Parathyroid adenoma (tissue), 2 donors: ENCODE measurements at regions not wholly inside any gene's neighbourhood (a gene's known extent, or its start where the extent isn't known, plus 50 kb on each side); places are given as distances from the start of the nearest gene placed in this dataset.

Experiments used
- H2AFZ ChIP-seq: fragments of 300-600 bp; sonication (generic); one replicate; pipeline ENCODE4 v1.7.0; 2017; ENCODE audit warnings: antibody characterized with exemption, mild to moderate bottlenecking
- H3K27ac ChIP-seq: fragments of 300-600 bp; sonication (generic); one replicate; pipeline ENCODE4 v1.7.0; 2017
- H3K27me3 ChIP-seq: fragments of 300-600 bp; sonication (generic); one replicate; pipeline ENCODE4 v1.7.0; 2017; ENCODE audit warnings: low read length; ENCODE audit not compliant: control insufficient read depth, insufficient read depth
- H3K36me3 ChIP-seq: fragments of 300-600 bp; sonication (generic); one replicate; pipeline ENCODE4 v1.7.0; 2017; ENCODE audit warnings: low read length; ENCODE audit not compliant: control insufficient read depth, insufficient read depth
- H3K4me1 ChIP-seq: fragments of 300-600 bp; sonication (generic); one replicate; pipeline ENCODE4 v1.7.0; 2017; ENCODE audit warnings: control low read depth
- H3K4me2 ChIP-seq: fragments of 300-600 bp; sonication (generic); one replicate; pipeline ENCODE4 v1.7.0; 2017; ENCODE audit warnings: low read length
- H3K4me3 ChIP-seq: fragments of 300-600 bp; sonication (generic); one replicate; pipeline ENCODE4 v1.7.0; 2017; ENCODE audit warnings: low read depth, low read length
- H3K79me2 ChIP-seq: fragments of 300-600 bp; sonication (generic); one replicate; pipeline ENCODE4 v1.7.0; 2017; ENCODE audit warnings: control low read depth
- H3K9ac ChIP-seq: fragments of 300-600 bp; sonication (generic); one replicate; pipeline ENCODE4 v1.7.0; 2017; ENCODE audit warnings: mild to moderate bottlenecking
- H3K9me3 ChIP-seq: fragments of 300-600 bp; sonication (generic); one replicate; pipeline ENCODE4 v1.7.0; 2017; ENCODE audit warnings: low read length; ENCODE audit not compliant: control insufficient read depth
- TF ChIP-seq, protein P1 (sequence below): fragments of 300-600 bp; sonication (generic); IDR thresholded peaks from one replicate; pipeline ENCODE4 v1.7.0; 2017; ENCODE audit warnings: antibody characterized with exemption, mild to moderate bottlenecking
- donor health status: primary hyperparathyroidism.

DNA sequence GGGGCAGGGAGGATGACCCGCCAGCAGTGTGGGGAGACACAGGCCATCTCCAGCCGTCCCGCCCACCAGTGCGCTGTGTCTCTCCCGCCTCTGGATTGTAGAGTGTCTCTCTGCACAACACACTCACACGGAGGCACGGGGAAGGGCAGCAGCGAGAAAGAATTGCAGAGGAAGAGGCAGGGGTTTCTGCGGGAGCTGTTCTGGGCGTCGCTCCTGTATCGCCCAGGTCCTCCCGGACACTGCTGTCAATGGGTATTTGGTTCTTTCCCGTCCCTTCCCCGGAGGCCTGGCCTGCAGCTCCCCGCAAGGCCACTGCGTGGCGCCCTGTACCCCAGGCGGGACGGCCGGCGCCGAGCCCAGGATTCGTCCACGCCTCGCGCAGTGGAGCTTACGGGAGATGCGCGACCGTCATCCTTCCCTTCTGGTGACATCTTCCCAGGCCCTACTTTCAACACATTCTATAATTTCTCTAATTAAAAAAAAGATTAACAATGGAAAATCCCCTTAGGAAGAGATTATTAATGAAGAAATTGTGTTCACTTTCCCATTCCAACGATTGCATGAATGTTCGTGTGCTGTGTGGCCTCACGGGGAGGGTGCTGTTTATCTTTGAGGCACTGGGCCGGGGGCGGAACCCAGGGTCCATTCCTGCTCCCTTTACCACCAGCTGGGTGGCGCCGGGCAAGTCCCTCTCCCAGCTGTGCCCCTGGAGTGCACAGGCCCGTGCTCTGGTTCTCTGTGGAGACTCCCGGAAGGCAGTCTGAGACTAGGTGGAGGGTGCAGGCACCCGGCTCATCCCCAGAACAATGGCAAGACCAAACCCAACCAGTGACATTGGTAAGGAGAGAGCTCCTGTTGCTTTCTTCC is 95.7 kb downstream of the CPZ start:
- H3K36me3 ChIP-seq, result no peaks in the 10 kb centered on the region
- TF ChIP-seq, protein P1, sequence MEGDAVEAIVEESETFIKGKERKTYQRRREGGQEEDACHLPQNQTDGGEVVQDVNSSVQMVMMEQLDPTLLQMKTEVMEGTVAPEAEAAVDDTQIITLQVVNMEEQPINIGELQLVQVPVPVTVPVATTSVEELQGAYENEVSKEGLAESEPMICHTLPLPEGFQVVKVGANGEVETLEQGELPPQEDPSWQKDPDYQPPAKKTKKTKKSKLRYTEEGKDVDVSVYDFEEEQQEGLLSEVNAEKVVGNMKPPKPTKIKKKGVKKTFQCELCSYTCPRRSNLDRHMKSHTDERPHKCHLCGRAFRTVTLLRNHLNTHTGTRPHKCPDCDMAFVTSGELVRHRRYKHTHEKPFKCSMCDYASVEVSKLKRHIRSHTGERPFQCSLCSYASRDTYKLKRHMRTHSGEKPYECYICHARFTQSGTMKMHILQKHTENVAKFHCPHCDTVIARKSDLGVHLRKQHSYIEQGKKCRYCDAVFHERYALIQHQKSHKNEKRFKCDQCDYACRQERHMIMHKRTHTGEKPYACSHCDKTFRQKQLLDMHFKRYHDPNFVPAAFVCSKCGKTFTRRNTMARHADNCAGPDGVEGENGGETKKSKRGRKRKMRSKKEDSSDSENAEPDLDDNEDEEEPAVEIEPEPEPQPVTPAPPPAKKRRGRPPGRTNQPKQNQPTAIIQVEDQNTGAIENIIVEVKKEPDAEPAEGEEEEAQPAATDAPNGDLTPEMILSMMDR, result peak; percentile 33
- H2AFZ ChIP-seq, result no peak overlapping the region
- H3K27ac ChIP-seq, result no peak overlapping the region
- H3K9me3 ChIP-seq, result no peaks in the 10 kb centered on the region
- H3K27me3 ChIP-seq, result no peaks in the 10 kb centered on the region
- no peaks in the 10 kb centered on the region for H3K79me2 ChIP-seq
- H3K4me1 ChIP-seq, result no peaks in the 10 kb centered on the region
- no peak overlapping the region for H3K4me3 ChIP-seq
- no peak overlapping the region for H3K9ac ChIP-seq
- no peak overlapping the region for H3K4me2 ChIP-seq

DNA sequence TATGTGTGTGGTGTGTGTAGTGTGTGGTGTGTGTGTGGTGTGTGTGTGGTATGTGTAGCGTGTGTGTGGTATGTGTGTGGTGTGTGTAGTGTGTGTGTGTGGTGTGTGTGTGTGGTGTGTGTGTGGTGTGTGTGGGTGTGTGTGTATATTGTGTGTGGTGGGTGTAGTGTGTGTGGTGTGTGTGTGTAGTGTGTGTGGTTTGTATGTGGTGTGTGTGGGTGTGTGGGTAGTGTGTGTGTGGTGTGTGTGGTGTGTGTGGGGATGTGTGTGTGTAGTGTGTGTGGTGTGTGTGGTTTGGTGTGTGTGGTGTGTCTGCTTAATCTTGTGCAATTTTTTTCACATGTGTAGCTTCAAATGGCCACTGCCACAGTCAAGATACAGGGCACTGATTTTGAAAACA is 94.5 kb downstream of the CPZ start:
- no peak overlapping the region for H3K4me2 ChIP-seq
- TF ChIP-seq, protein P1, result no peak
- H3K36me3 ChIP-seq, result no peaks in the 10 kb centered on the region
- no peak overlapping the region for H3K27ac ChIP-seq
- no peaks in the 10 kb centered on the region for H3K79me2 ChIP-seq
- no peaks in the 10 kb centered on the region for H3K4me1 ChIP-seq
- H3K27me3 ChIP-seq, result no peaks in the 10 kb centered on the region
- H3K4me3 ChIP-seq, result no peak overlapping the region
- H2AFZ ChIP-seq, result no peak overlapping the region
- H3K9ac ChIP-seq, result no peak overlapping the region
- H3K9me3 ChIP-seq, result no peaks in the 10 kb centered on the region

DNA sequence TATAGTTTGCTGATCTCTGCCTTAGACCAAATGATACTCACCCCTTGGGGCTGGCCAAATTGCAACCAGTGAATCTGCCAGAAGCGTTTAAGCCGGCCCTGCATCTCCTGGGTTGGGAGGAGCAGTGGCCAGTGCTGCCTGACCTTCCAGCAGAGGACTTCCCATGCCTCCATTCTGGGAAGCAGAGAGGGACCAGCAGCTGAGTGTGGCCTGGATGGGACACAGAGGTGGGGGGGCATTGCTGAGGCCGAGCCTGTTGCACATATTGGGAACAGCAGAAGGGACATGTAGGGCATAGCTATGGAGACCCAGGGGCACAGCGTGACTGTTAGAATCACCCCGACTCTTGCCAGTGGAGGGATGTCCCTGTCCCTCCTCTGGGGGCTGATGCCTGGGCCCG is 93.3 kb downstream of the CPZ start:
- Histone ChIP-seq H3K27me3 (no peaks in the 10 kb centered on the region), H3K4me1 (no peaks in the 10 kb centered on the region), H3K79me2 (no peaks in the 10 kb centered on the region), H3K9ac (no peak overlapping the region), H3K27ac (no peak overlapping the region), H3K4me3 (no peak overlapping the region), H3K36me3 (no peaks in the 10 kb centered on the region), H2AFZ (no peak overlapping the region), H3K4me2 (no peak overlapping the region), H3K9me3 (no peaks in the 10 kb centered on the region)
- TF ChIP-seq, protein P1, result no peak

DNA sequence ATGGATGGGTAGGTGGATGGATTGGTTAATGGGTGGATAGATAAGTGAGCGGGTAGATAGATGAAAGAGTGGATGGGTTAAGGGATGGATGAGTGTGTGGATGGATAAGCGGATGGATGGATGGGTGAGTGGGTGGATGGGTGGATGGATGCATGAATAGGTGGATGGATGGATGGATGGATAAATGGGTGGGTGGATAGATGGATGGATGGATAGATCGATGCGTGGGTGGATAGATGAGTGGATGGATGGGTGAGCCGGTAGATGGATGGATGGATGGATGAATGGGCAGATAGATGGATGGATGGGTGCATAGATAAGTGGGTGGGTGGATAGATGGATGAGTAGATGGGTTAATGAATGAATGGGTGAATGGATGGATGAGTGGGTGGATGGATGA is 90.9 kb downstream of the CPZ start:
- no peak overlapping the region for H2AFZ ChIP-seq
- no peaks in the 10 kb centered on the region for H3K9me3 ChIP-seq
- H3K27ac ChIP-seq, result no peak overlapping the region
- no peak overlapping the region for H3K9ac ChIP-seq
- H3K4me3 ChIP-seq, result no peak overlapping the region
- H3K79me2 ChIP-seq, result no peaks in the 10 kb centered on the region
- H3K27me3 ChIP-seq, result no peaks in the 10 kb centered on the region
- TF ChIP-seq, protein P1, result no peak
- no peaks in the 10 kb centered on the region for H3K36me3 ChIP-seq
- no peak overlapping the region for H3K4me2 ChIP-seq
- H3K4me1 ChIP-seq, result no peaks in the 10 kb centered on the region

DNA sequence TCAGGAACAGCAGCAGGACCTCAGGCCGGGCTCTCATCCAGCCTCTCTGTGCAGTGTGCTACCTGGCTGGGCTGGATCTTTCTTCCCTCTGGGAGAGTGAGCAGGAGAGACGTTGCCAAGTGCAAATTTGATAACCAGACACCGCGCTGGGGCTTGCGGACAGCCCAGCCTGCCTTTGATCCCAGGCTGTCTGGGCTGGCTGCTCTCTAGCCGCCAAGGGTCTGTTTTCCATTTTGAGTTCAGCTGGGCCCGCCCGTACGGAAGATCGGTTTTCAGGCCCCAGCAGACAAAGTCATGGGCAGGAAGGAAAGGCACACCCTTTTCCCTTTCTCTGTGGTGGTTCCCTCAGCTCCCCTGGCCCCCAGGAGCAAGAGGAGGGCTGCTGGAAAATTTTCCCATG is 90.2 kb downstream of the CPZ start:
- Histone ChIP-seq H3K27ac (no peak overlapping the region), H3K36me3 (no peaks in the 10 kb centered on the region), H3K9ac (no peak overlapping the region)

More for the DNA sequence above, 90.2 kb downstream of the CPZ start:
- H3K27me3 ChIP-seq, result no peaks in the 10 kb centered on the region
- no peak overlapping the region for H3K4me3 ChIP-seq
- H3K4me1 ChIP-seq, result no peaks in the 10 kb centered on the region
- TF ChIP-seq, protein P1, result no peak
- H3K9me3 ChIP-seq, result no peaks in the 10 kb centered on the region
- no peak overlapping the region for H2AFZ ChIP-seq
- no peaks in the 10 kb centered on the region for H3K79me2 ChIP-seq
- H3K4me2 ChIP-seq, result no peak overlapping the region
